ENCODE measurements at regions not wholly inside any gene's neighbourhood (a gene's known extent, or its start where the extent isn't known, plus 50 kb on each side); places are given as distances from the start of the nearest gene placed in this dataset.
"Not testable (repeated sequence)": the region's sequence is repeated elsewhere in the genome, so short reads cannot be mapped to it uniquely, and the experiment has no call there.

DNA sequence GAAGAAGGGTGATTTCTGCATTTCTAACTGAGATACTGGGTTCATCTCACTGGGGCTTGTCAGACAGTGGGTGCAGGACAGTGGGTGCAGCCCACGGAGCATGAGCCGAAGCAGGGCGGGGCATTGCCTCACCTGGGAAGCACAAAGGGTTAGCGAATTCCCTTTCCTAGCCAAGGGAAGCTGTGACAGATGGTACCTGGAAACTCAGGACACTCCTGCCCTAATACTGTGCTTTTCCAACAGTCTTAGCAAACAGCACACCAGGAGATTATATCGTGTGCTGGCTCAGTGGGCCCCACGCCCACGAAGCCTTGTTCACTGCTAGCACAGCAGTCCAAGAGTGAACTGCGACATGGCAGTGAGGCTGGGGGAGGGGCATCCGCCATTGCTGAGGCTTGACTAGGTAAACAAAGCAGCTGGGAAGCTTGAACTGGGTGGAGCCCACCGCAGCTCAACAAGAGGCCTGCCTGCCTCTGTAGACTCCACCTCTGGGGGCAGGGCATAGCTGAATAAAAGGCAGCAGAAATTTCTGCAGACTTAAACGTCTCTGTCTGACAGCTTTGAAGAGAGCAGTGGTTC lies 1057.7 kb downstream of the HACE1 start:
- not testable (repeated sequence) for TF ChIP-seq BCL11A (IDR thresholded peaks at IDR 0.05; ENCODE audit: low read depth, low read length); CTCF (IDR thresholded peaks at IDR 0.05 in 2 of 3, conservative IDR thresholded peaks at IDR 0.05 in 1 of 3; ENCODE audit: control insufficient read depth in 2 of 3, extremely low read depth in 1 of 3, insufficient read depth in 1 of 3, low read depth in 3 of 3, low read length in 3 of 3); CHD1 (IDR thresholded peaks at IDR 0.05; ENCODE audit: low read depth, low read length); RELA (IDR thresholded peaks at IDR 0.05; ENCODE audit: borderline replicate concordance, partially characterized antibody); HCFC1 (IDR thresholded peaks at IDR 0.05; ENCODE audit: low read length); ATF3 (IDR thresholded peaks at IDR 0.05; ENCODE audit: borderline replicate concordance, extremely low read depth, low read depth, low read length); CBFB (IDR thresholded peaks at IDR 0.05; ENCODE audit: low read depth); POLR2AphosphoS5 (IDR thresholded peaks at IDR 0.05; ENCODE audit: low read length)
- TF ChIP-seq, protein P1, sequence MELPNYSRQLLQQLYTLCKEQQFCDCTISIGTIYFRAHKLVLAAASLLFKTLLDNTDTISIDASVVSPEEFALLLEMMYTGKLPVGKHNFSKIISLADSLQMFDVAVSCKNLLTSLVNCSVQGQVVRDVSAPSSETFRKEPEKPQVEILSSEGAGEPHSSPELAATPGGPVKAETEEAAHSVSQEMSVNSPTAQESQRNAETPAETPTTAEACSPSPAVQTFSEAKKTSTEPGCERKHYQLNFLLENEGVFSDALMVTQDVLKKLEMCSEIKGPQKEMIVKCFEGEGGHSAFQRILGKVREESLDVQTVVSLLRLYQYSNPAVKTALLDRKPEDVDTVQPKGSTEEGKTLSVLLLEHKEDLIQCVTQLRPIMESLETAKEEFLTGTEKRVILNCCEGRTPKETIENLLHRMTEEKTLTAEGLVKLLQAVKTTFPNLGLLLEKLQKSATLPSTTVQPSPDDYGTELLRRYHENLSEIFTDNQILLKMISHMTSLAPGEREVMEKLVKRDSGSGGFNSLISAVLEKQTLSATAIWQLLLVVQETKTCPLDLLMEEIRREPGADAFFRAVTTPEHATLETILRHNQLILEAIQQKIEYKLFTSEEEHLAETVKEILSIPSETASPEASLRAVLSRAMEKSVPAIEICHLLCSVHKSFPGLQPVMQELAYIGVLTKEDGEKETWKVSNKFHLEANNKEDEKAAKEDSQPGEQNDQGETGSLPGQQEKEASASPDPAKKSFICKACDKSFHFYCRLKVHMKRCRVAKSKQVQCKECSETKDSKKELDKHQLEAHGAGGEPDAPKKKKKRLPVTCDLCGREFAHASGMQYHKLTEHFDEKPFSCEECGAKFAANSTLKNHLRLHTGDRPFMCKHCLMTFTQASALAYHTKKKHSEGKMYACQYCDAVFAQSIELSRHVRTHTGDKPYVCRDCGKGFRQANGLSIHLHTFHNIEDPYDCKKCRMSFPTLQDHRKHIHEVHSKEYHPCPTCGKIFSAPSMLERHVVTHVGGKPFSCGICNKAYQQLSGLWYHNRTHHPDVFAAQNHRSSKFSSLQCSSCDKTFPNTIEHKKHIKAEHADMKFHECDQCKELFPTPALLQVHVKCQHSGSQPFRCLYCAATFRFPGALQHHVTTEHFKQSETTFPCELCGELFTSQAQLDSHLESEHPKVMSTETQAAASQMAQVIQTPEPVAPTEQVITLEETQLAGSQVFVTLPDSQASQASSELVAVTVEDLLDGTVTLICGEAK (IDR thresholded peaks at IDR 0.05; ENCODE audit: borderline replicate concordance): not testable (repeated sequence)
